GM12878 (cell line): ENCODE measurements at regions not wholly inside any gene's neighbourhood (a gene's known extent, or its start where the extent isn't known, plus 50 kb on each side); places are given as distances from the start of the nearest gene placed in this dataset.

ENCODE experiments used
- BRCA1 ChIP-seq: IDR thresholded peaks from 2 replicates; pipeline ENCODE4 v1.6.1; 2011; ENCODE audit warnings: low read depth, low read length, improper control_type of control experiment
- CREB1 ChIP-seq: IDR thresholded peaks from 2 replicates; pipeline ENCODE4 v1.6.1; 2012; ENCODE audit warnings: low read depth, mild to moderate bottlenecking, inconsistent platforms
- EP300 ChIP-seq, 2 experiments: fragments of 150-350 bp in 1 of 2; IDR thresholded peaks; 2 replicates each; pipeline ENCODE4 v1.6.1; 2011 to 2012; ENCODE audit warnings: low read depth in 2 of 2, low read length in 2 of 2, borderline replicate concordance in 1 of 2, improper control_type of control experiment in 1 of 2, inconsistent platforms in 1 of 2; ENCODE audit not compliant: control insufficient read depth in 1 of 2
- LARP7 ChIP-seq: fragments of 450-650 bp; IDR thresholded peaks from 2 replicates; pipeline ENCODE4 v1.6.1; 2017; ENCODE audit warnings: mild to moderate bottlenecking
- POLR2A ChIP-seq: IDR thresholded peaks from 2 replicates; pipeline ENCODE4 v1.6.1; 2011; ENCODE audit warnings: low read depth, mild to moderate bottlenecking, low read length
- RBBP5 ChIP-seq: fragments of 200-600 bp; sonication (generic); conservative IDR thresholded peaks from 2 replicates; pipeline ENCODE4 v1.6.1; 2016
- ZNF274 ChIP-seq: IDR thresholded peaks from one replicate; pipeline ENCODE4 v1.8.0; 2011; ENCODE audit not compliant: insufficient read length, insufficient read depth
- TF ChIP-seq, protein P1 (sequence below): IDR thresholded peaks from 2 replicates; pipeline ENCODE4 v1.6.1; 2012; ENCODE audit warnings: low read depth, low read length, improper control_type of control experiment
- TF ChIP-seq, protein P2 (sequence below), 3 experiments: IDR thresholded peaks in 2 of 3; conservative IDR thresholded peaks in 1 of 3; 2 replicates each; pipeline ENCODE4 v1.5.1; 2011; ENCODE audit warnings: low read depth in 3 of 3, low read length in 3 of 3, mild to moderate bottlenecking in 3 of 3, control low read depth in 2 of 3, moderate library complexity in 2 of 3, inconsistent platforms in 1 of 3, mixed read lengths in 1 of 3; ENCODE audit not compliant: control insufficient read depth in 2 of 3, insufficient read depth in 1 of 3; ENCODE audit errors: extremely low read depth in 1 of 3
- TF ChIP-seq, protein P3 (sequence below): fragments of 450-650 bp; IDR thresholded peaks from 2 replicates; pipeline ENCODE4 v1.6.1; 2017; ENCODE audit warnings: mild to moderate bottlenecking, moderate library complexity
- TF ChIP-seq, protein P4 (sequence below): fragments of 450-650 bp; formaldehyde crosslinking; IDR thresholded peaks from 2 replicates; pipeline ENCODE4 v1.4.0; 2020; ENCODE audit warnings: mild to moderate bottlenecking, moderate library complexity

DNA sequence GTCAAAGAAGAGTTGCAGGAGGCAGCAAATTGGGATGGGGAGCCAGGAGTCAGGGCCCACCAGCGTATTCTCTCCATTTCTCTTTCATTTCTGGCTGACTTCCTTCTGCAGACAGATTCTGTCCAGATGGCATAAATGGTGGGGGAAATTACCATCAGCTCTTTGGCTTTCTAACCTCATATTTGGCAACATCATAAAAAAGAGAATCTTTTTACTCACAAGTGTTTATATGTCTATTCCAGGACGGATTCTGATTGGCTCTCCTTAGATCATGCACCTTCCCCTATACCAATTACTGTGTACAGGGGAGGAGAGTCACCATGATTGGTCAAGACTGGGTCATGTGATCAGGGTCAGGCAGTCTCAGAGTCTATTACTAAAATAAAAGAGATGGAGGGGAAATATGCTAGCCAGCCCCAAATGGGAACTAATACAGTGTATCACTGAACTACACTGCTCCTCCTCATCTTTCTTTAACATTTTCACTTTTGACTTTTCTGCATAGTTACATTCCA lies 537.1 kb upstream of the EEF2KMT start:
- no peak for TF ChIP-seq EP300 (IDR thresholded peaks at IDR 0.05; ENCODE audit: borderline replicate concordance in 1 of 2, control insufficient read depth in 1 of 2, low read depth in 2 of 2, low read length in 2 of 2)
- TF ChIP-seq, protein P1, sequence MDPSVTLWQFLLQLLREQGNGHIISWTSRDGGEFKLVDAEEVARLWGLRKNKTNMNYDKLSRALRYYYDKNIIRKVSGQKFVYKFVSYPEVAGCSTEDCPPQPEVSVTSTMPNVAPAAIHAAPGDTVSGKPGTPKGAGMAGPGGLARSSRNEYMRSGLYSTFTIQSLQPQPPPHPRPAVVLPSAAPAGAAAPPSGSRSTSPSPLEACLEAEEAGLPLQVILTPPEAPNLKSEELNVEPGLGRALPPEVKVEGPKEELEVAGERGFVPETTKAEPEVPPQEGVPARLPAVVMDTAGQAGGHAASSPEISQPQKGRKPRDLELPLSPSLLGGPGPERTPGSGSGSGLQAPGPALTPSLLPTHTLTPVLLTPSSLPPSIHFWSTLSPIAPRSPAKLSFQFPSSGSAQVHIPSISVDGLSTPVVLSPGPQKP, result no peak
- no peak for TF ChIP-seq LARP7
- TF ChIP-seq POLR2A, result no peak
- TF ChIP-seq, protein P2, sequence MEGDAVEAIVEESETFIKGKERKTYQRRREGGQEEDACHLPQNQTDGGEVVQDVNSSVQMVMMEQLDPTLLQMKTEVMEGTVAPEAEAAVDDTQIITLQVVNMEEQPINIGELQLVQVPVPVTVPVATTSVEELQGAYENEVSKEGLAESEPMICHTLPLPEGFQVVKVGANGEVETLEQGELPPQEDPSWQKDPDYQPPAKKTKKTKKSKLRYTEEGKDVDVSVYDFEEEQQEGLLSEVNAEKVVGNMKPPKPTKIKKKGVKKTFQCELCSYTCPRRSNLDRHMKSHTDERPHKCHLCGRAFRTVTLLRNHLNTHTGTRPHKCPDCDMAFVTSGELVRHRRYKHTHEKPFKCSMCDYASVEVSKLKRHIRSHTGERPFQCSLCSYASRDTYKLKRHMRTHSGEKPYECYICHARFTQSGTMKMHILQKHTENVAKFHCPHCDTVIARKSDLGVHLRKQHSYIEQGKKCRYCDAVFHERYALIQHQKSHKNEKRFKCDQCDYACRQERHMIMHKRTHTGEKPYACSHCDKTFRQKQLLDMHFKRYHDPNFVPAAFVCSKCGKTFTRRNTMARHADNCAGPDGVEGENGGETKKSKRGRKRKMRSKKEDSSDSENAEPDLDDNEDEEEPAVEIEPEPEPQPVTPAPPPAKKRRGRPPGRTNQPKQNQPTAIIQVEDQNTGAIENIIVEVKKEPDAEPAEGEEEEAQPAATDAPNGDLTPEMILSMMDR (IDR thresholded peaks at IDR 0.05 in 2 of 3, conservative IDR thresholded peaks at IDR 0.05 in 1 of 3; ENCODE audit: control insufficient read depth in 2 of 3, extremely low read depth in 1 of 3, insufficient read depth in 1 of 3, low read depth in 3 of 3, low read length in 3 of 3), result no peak
- TF ChIP-seq, protein P3, sequence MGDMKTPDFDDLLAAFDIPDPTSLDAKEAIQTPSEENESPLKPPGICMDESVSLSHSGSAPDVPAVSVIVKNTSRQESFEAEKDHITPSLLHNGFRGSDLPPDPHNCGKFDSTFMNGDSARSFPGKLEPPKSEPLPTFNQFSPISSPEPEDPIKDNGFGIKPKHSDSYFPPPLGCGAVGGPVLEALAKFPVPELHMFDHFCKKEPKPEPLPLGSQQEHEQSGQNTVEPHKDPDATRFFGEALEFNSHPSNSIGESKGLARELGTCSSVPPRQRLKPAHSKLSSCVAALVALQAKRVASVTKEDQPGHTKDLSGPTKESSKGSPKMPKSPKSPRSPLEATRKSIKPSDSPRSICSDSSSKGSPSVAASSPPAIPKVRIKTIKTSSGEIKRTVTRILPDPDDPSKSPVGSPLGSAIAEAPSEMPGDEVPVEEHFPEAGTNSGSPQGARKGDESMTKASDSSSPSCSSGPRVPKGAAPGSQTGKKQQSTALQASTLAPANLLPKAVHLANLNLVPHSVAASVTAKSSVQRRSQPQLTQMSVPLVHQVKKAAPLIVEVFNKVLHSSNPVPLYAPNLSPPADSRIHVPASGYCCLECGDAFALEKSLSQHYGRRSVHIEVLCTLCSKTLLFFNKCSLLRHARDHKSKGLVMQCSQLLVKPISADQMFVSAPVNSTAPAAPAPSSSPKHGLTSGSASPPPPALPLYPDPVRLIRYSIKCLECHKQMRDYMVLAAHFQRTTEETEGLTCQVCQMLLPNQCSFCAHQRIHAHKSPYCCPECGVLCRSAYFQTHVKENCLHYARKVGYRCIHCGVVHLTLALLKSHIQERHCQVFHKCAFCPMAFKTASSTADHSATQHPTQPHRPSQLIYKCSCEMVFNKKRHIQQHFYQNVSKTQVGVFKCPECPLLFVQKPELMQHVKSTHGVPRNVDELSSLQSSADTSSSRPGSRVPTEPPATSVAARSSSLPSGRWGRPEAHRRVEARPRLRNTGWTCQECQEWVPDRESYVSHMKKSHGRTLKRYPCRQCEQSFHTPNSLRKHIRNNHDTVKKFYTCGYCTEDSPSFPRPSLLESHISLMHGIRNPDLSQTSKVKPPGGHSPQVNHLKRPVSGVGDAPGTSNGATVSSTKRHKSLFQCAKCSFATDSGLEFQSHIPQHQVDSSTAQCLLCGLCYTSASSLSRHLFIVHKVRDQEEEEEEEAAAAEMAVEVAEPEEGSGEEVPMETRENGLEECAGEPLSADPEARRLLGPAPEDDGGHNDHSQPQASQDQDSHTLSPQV, result no peak
- no peak for TF ChIP-seq RBBP5
- no peak for TF ChIP-seq ZNF274
- TF ChIP-seq, protein P4, sequence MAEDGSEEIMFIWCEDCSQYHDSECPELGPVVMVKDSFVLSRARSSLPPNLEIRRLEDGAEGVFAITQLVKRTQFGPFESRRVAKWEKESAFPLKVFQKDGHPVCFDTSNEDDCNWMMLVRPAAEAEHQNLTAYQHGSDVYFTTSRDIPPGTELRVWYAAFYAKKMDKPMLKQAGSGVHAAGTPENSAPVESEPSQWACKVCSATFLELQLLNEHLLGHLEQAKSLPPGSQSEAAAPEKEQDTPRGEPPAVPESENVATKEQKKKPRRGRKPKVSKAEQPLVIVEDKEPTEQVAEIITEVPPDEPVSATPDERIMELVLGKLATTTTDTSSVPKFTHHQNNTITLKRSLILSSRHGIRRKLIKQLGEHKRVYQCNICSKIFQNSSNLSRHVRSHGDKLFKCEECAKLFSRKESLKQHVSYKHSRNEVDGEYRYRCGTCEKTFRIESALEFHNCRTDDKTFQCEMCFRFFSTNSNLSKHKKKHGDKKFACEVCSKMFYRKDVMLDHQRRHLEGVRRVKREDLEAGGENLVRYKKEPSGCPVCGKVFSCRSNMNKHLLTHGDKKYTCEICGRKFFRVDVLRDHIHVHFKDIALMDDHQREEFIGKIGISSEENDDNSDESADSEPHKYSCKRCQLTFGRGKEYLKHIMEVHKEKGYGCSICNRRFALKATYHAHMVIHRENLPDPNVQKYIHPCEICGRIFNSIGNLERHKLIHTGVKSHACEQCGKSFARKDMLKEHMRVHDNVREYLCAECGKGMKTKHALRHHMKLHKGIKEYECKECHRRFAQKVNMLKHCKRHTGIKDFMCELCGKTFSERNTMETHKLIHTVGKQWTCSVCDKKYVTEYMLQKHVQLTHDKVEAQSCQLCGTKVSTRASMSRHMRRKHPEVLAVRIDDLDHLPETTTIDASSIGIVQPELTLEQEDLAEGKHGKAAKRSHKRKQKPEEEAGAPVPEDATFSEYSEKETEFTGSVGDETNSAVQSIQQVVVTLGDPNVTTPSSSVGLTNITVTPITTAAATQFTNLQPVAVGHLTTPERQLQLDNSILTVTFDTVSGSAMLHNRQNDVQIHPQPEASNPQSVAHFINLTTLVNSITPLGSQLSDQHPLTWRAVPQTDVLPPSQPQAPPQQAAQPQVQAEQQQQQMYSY (CRISPR knock-in tag), result no peak
- TF ChIP-seq BRCA1, result no peak
- TF ChIP-seq CREB1, result no peak
